Testis (tissue), 2 donors: ENCODE measurements at regions not wholly inside any gene's neighbourhood (a gene's known extent, or its start where the extent isn't known, plus 50 kb on each side); places are given as distances from the start of the nearest gene placed in this dataset.

Source experiments
- POLR2A ChIP-seq: fragments of 450-650 bp; IDR thresholded peaks from one replicate; pipeline ENCODE4 v1.6.1; 2017; ENCODE audit warnings: antibody characterized with exemption, mild to moderate bottlenecking, moderate library complexity
- TF ChIP-seq, protein P1 (sequence below), 3 experiments: fragments of 450-650 bp in 2 of 3; fragments of 200-600 bp in 1 of 3; sonication (generic) in 1 of 3; IDR thresholded peaks; one replicate each; pipeline ENCODE4 v1.5.1; 2016 to 2019; ENCODE audit warnings: antibody characterized with exemption in 3 of 3, mild to moderate bottlenecking in 2 of 3, moderate library complexity in 1 of 3

GRCh38 chr12:20184514-20184913 lies 183.8 kb upstream of the PDE3A start:
- TF ChIP-seq, protein P1, sequence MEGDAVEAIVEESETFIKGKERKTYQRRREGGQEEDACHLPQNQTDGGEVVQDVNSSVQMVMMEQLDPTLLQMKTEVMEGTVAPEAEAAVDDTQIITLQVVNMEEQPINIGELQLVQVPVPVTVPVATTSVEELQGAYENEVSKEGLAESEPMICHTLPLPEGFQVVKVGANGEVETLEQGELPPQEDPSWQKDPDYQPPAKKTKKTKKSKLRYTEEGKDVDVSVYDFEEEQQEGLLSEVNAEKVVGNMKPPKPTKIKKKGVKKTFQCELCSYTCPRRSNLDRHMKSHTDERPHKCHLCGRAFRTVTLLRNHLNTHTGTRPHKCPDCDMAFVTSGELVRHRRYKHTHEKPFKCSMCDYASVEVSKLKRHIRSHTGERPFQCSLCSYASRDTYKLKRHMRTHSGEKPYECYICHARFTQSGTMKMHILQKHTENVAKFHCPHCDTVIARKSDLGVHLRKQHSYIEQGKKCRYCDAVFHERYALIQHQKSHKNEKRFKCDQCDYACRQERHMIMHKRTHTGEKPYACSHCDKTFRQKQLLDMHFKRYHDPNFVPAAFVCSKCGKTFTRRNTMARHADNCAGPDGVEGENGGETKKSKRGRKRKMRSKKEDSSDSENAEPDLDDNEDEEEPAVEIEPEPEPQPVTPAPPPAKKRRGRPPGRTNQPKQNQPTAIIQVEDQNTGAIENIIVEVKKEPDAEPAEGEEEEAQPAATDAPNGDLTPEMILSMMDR (IDR thresholded peaks at IDR 0.05) = no peak
- TF ChIP-seq POLR2A = no peak
